Lung (tissue), 11 donors: ENCODE measurements at regions not wholly inside any gene's neighbourhood (a gene's known extent, or its start where the extent isn't known, plus 50 kb on each side); places are given as distances from the start of the nearest gene placed in this dataset.

Experiments
- ATAC-seq: fragments of 200-7000 bp; cut with Tn5 transposase; one replicate; pipeline ENCODE4 v1.9.1; 2020; ENCODE audit warnings: moderate number of reproducible peaks; ENCODE audit not compliant: insufficient read depth, low FRiP score
- DNase-seq, 3 donors: peaks; one replicate each; pipeline ENCODE4 v3.0.0-alpha.2; 2013 to 2017
- H3K27ac ChIP-seq, 2 donors: one replicate each; pipeline ENCODE4 v1.5.1; 2013; ENCODE audit warnings: mild to moderate bottlenecking in 2 of 2, moderate library complexity in 2 of 2, control low read depth in 1 of 2, inconsistent platforms in 1 of 2, low read depth in 1 of 2, low read length in 1 of 2
- H3K27me3 ChIP-seq, 3 donors: one replicate each; pipeline ENCODE4 v1.5.1; 2013; ENCODE audit warnings: low read length in 2 of 3; ENCODE audit not compliant: control insufficient read depth in 3 of 3, insufficient read depth in 3 of 3
- H3K36me3 ChIP-seq, 4 donors: one replicate each; pipeline ENCODE4 v1.5.1; 2013; ENCODE audit warnings: low read length in 4 of 4, mild to moderate bottlenecking in 1 of 4, moderate library complexity in 1 of 4; ENCODE audit not compliant: control insufficient read depth in 4 of 4, insufficient read depth in 4 of 4
- H3K4me1 ChIP-seq, 5 donors: one replicate each; pipeline ENCODE4 v1.5.1; 2013; ENCODE audit warnings: low read length in 5 of 5, mild to moderate bottlenecking in 2 of 5, moderate library complexity in 1 of 5; ENCODE audit not compliant: control insufficient read depth in 5 of 5, insufficient read depth in 5 of 5
- H3K4me3 ChIP-seq: one replicate; pipeline ENCODE4 v1.5.1; 2013; ENCODE audit warnings: mild to moderate bottlenecking, control low read depth, moderate library complexity
- H3K9ac ChIP-seq, 2 donors: one replicate each; pipeline ENCODE4 v1.5.1; 2013; ENCODE audit warnings: low read length in 2 of 2, control low read depth in 1 of 2; ENCODE audit not compliant: insufficient read depth in 1 of 2
- H3K9me3 ChIP-seq, 4 donors: one replicate each; pipeline ENCODE4 v1.5.1; 2013; ENCODE audit warnings: low read length in 3 of 4, mild to moderate bottlenecking in 1 of 4, moderate library complexity in 1 of 4; ENCODE audit not compliant: control insufficient read depth in 4 of 4, insufficient read depth in 3 of 4
- WGBS, 2 donors: extraction: QIAGEN DNeasy Blood & Tissue Kit; methylation state at CpG; one replicate each; pipeline ENCODE4 v1.1.7; 2013; 5-methylcytosine and 5-hydroxymethylcytosine counted together
- TF ChIP-seq, protein P1 (sequence below): IDR thresholded peaks from 2 replicates; pipeline ENCODE4 v1.5.1; 2012; ENCODE audit warnings: mild to moderate bottlenecking; ENCODE audit errors: control extremely low read depth, extremely low read depth
- donor health status: control.
- donor health status: control.
- donor health status: Bipolar disorder and iron deficiency.
- donor health status: healthy.
- donor health status: DM: yes; HTN: yes; CAD: no.

GRCh38 chr13:21960108-21960507, 289.2 kb downstream of the FGF9 start:
- Histone ChIP-seq H3K27me3 (no peaks in the 10 kb centered on the region), H3K4me1 (no peaks in the 10 kb centered on the region), H3K36me3 (no peaks in the 10 kb centered on the region), H3K4me3 (no peak overlapping the region), H3K9ac (no peak overlapping the region), H3K27ac (no peak overlapping the region), H3K9me3 (peaks cover 0 to 5% (median 1%) of the 10 kb centered on the region in 4 donors)
- DNase-seq (no peak), ATAC-seq (no peak)
- TF ChIP-seq, protein P1, sequence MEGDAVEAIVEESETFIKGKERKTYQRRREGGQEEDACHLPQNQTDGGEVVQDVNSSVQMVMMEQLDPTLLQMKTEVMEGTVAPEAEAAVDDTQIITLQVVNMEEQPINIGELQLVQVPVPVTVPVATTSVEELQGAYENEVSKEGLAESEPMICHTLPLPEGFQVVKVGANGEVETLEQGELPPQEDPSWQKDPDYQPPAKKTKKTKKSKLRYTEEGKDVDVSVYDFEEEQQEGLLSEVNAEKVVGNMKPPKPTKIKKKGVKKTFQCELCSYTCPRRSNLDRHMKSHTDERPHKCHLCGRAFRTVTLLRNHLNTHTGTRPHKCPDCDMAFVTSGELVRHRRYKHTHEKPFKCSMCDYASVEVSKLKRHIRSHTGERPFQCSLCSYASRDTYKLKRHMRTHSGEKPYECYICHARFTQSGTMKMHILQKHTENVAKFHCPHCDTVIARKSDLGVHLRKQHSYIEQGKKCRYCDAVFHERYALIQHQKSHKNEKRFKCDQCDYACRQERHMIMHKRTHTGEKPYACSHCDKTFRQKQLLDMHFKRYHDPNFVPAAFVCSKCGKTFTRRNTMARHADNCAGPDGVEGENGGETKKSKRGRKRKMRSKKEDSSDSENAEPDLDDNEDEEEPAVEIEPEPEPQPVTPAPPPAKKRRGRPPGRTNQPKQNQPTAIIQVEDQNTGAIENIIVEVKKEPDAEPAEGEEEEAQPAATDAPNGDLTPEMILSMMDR = no peak
- WGBS, 2 donors = 92 to 94% methylated on average over 3 of the region's 3 CpGs

GRCh38 chr13:21964686-21965085, 293.8 kb downstream of the FGF9 start:
- DNase-seq = no peak
- no peak for ATAC-seq
- Histone ChIP-seq H3K36me3 (no peaks in the 10 kb centered on the region), H3K9ac (no peak overlapping the region), H3K4me3 (no peak overlapping the region), H3K27ac (no peak overlapping the region), H3K4me1 (no peaks in the 10 kb centered on the region), H3K9me3 (peaks cover 0 to 5% (median under 1%) of the 10 kb centered on the region in 4 donors), H3K27me3 (no peaks in the 10 kb centered on the region)
- WGBS, 2 donors = 91 to 92% methylated on average over 4 to 5 of the region's 5 CpGs
- TF ChIP-seq, protein P1 = no peak

DNA sequence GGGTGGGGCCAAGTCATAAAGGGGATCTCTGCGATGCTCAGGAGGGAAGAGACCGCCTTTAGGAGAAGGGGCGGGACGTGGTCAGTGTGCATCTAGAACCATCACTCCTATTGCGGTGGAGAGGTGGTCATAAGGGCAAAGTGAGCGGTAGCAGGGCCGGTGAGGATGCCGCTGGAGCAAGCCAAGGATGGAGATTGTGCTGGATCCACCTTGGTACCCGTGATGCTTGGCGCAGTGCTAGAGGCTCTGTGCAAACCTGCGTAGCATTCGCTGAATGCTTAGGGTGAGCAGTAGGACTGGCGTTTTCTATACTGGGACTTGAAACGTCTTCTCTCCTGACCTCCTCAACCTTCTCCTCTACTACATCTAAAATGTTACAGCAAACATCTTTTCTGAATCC, 294.2 kb downstream of the FGF9 start:
- no peak for DNase-seq

More for the DNA sequence above, 294.2 kb downstream of the FGF9 start:
- Histone ChIP-seq H3K4me3 (no peak overlapping the region), H3K9me3 (peaks cover 0 to 5% (median under 1%) of the 10 kb centered on the region in 4 donors), H3K9ac (no peak overlapping the region), H3K27me3 (no peaks in the 10 kb centered on the region), H3K36me3 (no peaks in the 10 kb centered on the region), H3K4me1 (no peaks in the 10 kb centered on the region), H3K27ac (no peak overlapping the region)
- ATAC-seq = no peak
- WGBS, 2 donors = 92 to 93% methylated on average over 14 of the region's 14 CpGs
- TF ChIP-seq, protein P1 = no peak
